GM12878 (cell line): ENCODE measurements at regions not wholly inside any gene's neighbourhood (a gene's known extent, or its start where the extent isn't known, plus 50 kb on each side); places are given as distances from the start of the nearest gene placed in this dataset.

Source experiments
- ATAC-seq: fragments of 200-7000 bp; cut with Tn5 transposase; 3 replicates; pipeline ENCODE4 v1.9.1; 2020; ENCODE audit warnings: mild to moderate bottlenecking, moderate library complexity
- BruUV-seq: library from RNA; stranded (reverse); fragments of 400-500 nt; replicated peaks from 2 replicates; lab custom pipeline; 2021; lab: Mats Ljungman, UMichigan
- CTCF ChIA-PET: fragments of 300-600 bp; sonication (Branson Sonifier 250); formaldehyde crosslinking; extraction: SDS; loops from one replicate; lab custom pipeline; 2021; ENCODE audit warnings: inconsistent platforms; lab: Yijun Ruan, JAX
- POLR2A ChIA-PET: fragments of 350-600 bp; formaldehyde crosslinking; extraction: SDS; loops from one replicate; lab custom pipeline; 2021; ENCODE audit warnings: inconsistent platforms; lab: Charles Lee
- RAD21 ChIA-PET: fragments of 300-600 bp; sonication (Branson Sonifier 250); formaldehyde crosslinking; loops from one replicate; lab custom pipeline; 2023; ENCODE audit warnings: antibody characterized with exemption; ENCODE audit not compliant: unreplicated experiment; lab: Charles Lee
- SMC1A ChIA-PET: fragments of 300-600 bp; sonication (Branson Sonifier 250); formaldehyde crosslinking; loops from one replicate; lab custom pipeline; 2023; ENCODE audit not compliant: unreplicated experiment, uncharacterized antibody; lab: Charles Lee
- DNase-seq: peaks from one replicate; pipeline ENCODE4 v3.0.0-alpha.2; 2011; ENCODE audit warnings: low read depth, low spot score
- FAIRE-seq: peaks from 3 replicates; lab custom pipeline; 2011; peaks lifted over from hg19 to GRCh38; lab: Jason Lieb, UNC
- H2AFZ ChIP-seq: 2 replicates; pipeline ENCODE4 v1.6.0; 2011; ENCODE audit warnings: low read depth, low read length, control low read depth; ENCODE audit not compliant: control insufficient read depth
- H3K27ac ChIP-seq: 2 replicates; pipeline ENCODE4 v1.5.1; 2011; ENCODE audit warnings: control low read depth; ENCODE audit not compliant: control insufficient read depth, insufficient read depth
- H3K27me3 ChIP-seq, 2 experiments: replicated peaks in 1 of 2; 2 replicates each; pipeline versions ENCODE4 v1.6.0 to v1.6.1; 2011; ENCODE audit warnings: low read length in 1 of 2; ENCODE audit not compliant: control insufficient read depth in 2 of 2, insufficient read depth in 2 of 2
- H3K36me3 ChIP-seq, 2 experiments: 2 replicates each; pipeline ENCODE4 v1.5.1; 2011; ENCODE audit warnings: low read length in 1 of 2; ENCODE audit not compliant: control insufficient read depth in 2 of 2, insufficient read depth in 2 of 2
- H3K4me1 ChIP-seq: 2 replicates; pipeline ENCODE4 v1.6.1; 2011; ENCODE audit warnings: mild to moderate bottlenecking, low read length, moderate library complexity, mixed read lengths; ENCODE audit not compliant: control insufficient read depth, insufficient read depth
- H3K4me2 ChIP-seq: 2 replicates; pipeline ENCODE4 v1.6.0; 2011; ENCODE audit warnings: control low read depth; ENCODE audit not compliant: control insufficient read depth, insufficient read depth
- H3K4me3 ChIP-seq: fragments of 200-600 bp; sonication (generic); 2 replicates; pipeline ENCODE4 v1.5.1; 2016
- H3K79me2 ChIP-seq: 2 replicates; pipeline ENCODE4 v1.6.0; 2011; ENCODE audit warnings: low read length; ENCODE audit not compliant: control insufficient read depth, insufficient read depth
- H3K9ac ChIP-seq: 2 replicates; pipeline ENCODE4 v1.8.0; 2011; ENCODE audit warnings: low read length, control low read depth, mixed read lengths; ENCODE audit not compliant: control insufficient read depth, insufficient read depth
- H3K9me3 ChIP-seq: replicated peaks from 3 replicates; pipeline ENCODE4 v1.5.1; 2011; ENCODE audit warnings: mild to moderate bottlenecking, low read length; ENCODE audit not compliant: control insufficient read depth, insufficient read depth
- H4K20me1 ChIP-seq: 2 replicates; pipeline ENCODE4 v1.6.0; 2011; ENCODE audit not compliant: control insufficient read depth, insufficient read depth
- CHD1 ChIP-seq: IDR thresholded peaks from 2 replicates; pipeline ENCODE4 v1.6.1; 2012; ENCODE audit warnings: low read depth, low read length, improper control_type of control experiment
- CHD4 ChIP-seq: fragments of 200-600 bp; sonication (generic); IDR thresholded peaks from 2 replicates; pipeline ENCODE4 v1.6.1; 2016; ENCODE audit warnings: mild to moderate bottlenecking
- NFIC ChIP-seq: IDR thresholded peaks from 2 replicates; pipeline ENCODE4 v1.6.1; 2012; ENCODE audit warnings: low read depth, mild to moderate bottlenecking, inconsistent platforms, low read length, moderate library complexity
- NFYA ChIP-seq: IDR thresholded peaks from 2 replicates; pipeline ENCODE4 v1.6.1; 2011; ENCODE audit warnings: low read depth, mild to moderate bottlenecking, low read length, improper control_type of control experiment, borderline replicate concordance
- RUNX3 ChIP-seq: IDR thresholded peaks from 2 replicates; pipeline ENCODE4 v1.6.1; 2012; ENCODE audit warnings: low read length, inconsistent platforms
- SPI1 ChIP-seq: IDR thresholded peaks from 2 replicates; pipeline ENCODE4 v1.6.1; 2011; ENCODE audit warnings: low read depth, mild to moderate bottlenecking, low read length, moderate library complexity, borderline replicate concordance; ENCODE audit not compliant: insufficient read depth
- TARDBP ChIP-seq: IDR thresholded peaks from 2 replicates; pipeline ENCODE4 v1.6.1; 2016; ENCODE audit warnings: borderline replicate concordance
- WGBS: methylation state at CpG from one replicate; pipeline ENCODE4 v1.1.6; 2016; ENCODE audit warnings: low lambda C conversion rate; ENCODE audit not compliant: insufficient replicate concordance, insufficient coverage; ENCODE audit errors: missing lambda C conversion rate; 5-methylcytosine and 5-hydroxymethylcytosine counted together
- in situ Hi-C: fragments of 300-500 bp; cut with MboI; formaldehyde crosslinking; loops from 9 replicates; pipeline ENCODE4 v1.14.3; 2018; ENCODE audit warnings: mixed read lengths
- intact Hi-C: fragments of 100-400 bp; cut with micrococcal nuclease; formaldehyde crosslinking; loops from one replicate; pipeline ENCODE4 v1.14.2; 2022; ENCODE audit not compliant: unreplicated experiment
- TF ChIP-seq, protein P1 (sequence below): fragments of 450-650 bp; IDR thresholded peaks from 2 replicates; pipeline ENCODE4 v1.6.1; 2016; ENCODE audit warnings: mild to moderate bottlenecking

- SMC1A ChIA-PET = interaction anchor here (0.6 kb wide), 1 partner anchor 1723 kb away, joined by 3 read pairs; no protein-coding TSS in a partner anchor
- in situ Hi-C loops (no loop called here), intact Hi-C loops (no loop called here)
- no peak overlapping the region for H3K4me3 ChIP-seq
- H4K20me1 ChIP-seq = no peaks in the 10 kb centered on the region
- no peak for FAIRE-seq
- peaks cover 2% of the 10 kb centered on the region; the same call in 2 of the 3 replicates for H3K9me3 ChIP-seq
- DNase-seq = no peak
- H3K27ac ChIP-seq = no peak overlapping the region
- H3K79me2 ChIP-seq = no peaks in the 10 kb centered on the region
- POLR2A ChIA-PET = no interaction called here
- BruUV-seq = no TSS peak
- RAD21 ChIA-PET = interaction anchor here (1.1 kb wide), 1 partner anchor 68 kb away, joined by 3 read pairs; no protein-coding TSS in a partner anchor
- no peaks in the 10 kb centered on the region for H3K36me3 ChIP-seq
- H3K27me3 ChIP-seq = no peaks in the 10 kb centered on the region
- no peak overlapping the region for H3K4me2 ChIP-seq
- 58% methylated on average over 3 of the region's 3 CpGs for WGBS
- peaks cover 4% of the 10 kb centered on the region for H3K4me1 ChIP-seq
- no peak for TF ChIP-seq TARDBP
- no peak for TF ChIP-seq CHD4
- TF ChIP-seq NFYA = no peak
- no peak overlapping the region for H3K9ac ChIP-seq
- no peak overlapping the region for H2AFZ ChIP-seq
- ATAC-seq = no peak
- CTCF ChIA-PET = interaction anchor here (2.6 kb wide), 1 partner anchor 24 kb away, joined by 13 read pairs; no protein-coding TSS in a partner anchor
These were observed 175.0 kb downstream of the REEP3 start for GRCh38 chr10:63696205-63696604.

GRCh38 chr10:63697956-63698786 lies 177.0 kb downstream of the REEP3 start:
- TF ChIP-seq CHD1 = no peak
- TF ChIP-seq, protein P1, sequence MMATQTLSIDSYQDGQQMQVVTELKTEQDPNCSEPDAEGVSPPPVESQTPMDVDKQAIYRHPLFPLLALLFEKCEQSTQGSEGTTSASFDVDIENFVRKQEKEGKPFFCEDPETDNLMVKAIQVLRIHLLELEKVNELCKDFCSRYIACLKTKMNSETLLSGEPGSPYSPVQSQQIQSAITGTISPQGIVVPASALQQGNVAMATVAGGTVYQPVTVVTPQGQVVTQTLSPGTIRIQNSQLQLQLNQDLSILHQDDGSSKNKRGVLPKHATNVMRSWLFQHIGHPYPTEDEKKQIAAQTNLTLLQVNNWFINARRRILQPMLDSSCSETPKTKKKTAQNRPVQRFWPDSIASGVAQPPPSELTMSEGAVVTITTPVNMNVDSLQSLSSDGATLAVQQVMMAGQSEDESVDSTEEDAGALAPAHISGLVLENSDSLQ = no peak
- TF ChIP-seq SPI1 = peak; percentile 98
- TF ChIP-seq RUNX3 = peak; percentile 20; the same call in 1 of the 2 replicates
- peak; percentile 16; the same call in 1 of the 2 replicates for TF ChIP-seq NFIC
- CTCF ChIA-PET = interaction anchor here (0.7 to 2.6 kb wide), 3 partner anchors 22 to 532 kb away, joined by 4 to 13 read pairs (median 6); no protein-coding TSS in a partner anchor
- Histone ChIP-seq H3K27ac (no peak overlapping the region), H3K36me3 (no peaks in the 10 kb centered on the region), H3K4me2 (no peak overlapping the region), H3K79me2 (no peaks in the 10 kb centered on the region), H2AFZ (peak overlapping the region; percentile 72), H3K9me3 (peaks cover 2% of the 10 kb centered on the region; the same call in 2 of the 3 replicates), H3K4me1 (peaks cover 4% of the 10 kb centered on the region), H3K27me3 (no peaks in the 10 kb centered on the region), H3K9ac (no peak overlapping the region), H3K4me3 (no peak overlapping the region), H4K20me1 (no peaks in the 10 kb centered on the region)
- 56% methylated on average over 7 of the region's 7 CpGs for WGBS
- intact Hi-C loops (no loop called here), in situ Hi-C loops (no loop called here)
- POLR2A ChIA-PET = no interaction called here
- peak; percentile 87 for ATAC-seq
- SMC1A ChIA-PET = interaction anchor here (1.7 kb wide), 1 partner anchor 67 kb away, joined by 4 read pairs; no protein-coding TSS in a partner anchor
- RAD21 ChIA-PET = interaction anchor here (1.0 kb wide), 1 partner anchor 9 kb away, joined by 3 read pairs; no protein-coding TSS in a partner anchor
- peak; percentile 66 for FAIRE-seq
- DNase-seq = no peak
- BruUV-seq = no TSS peak
